ENCODE measurements at regions not wholly inside any gene's neighbourhood (a gene's known extent, or its start where the extent isn't known, plus 50 kb on each side); places are given as distances from the start of the nearest gene placed in this dataset.

GRCh38 chr7:85583131-85583953 lies 396.5 kb upstream of the SEMA3D start:
- TF ChIP-seq CTCF (IDR thresholded peaks at IDR 0.05) (no peak), POLR2A (IDR thresholded peaks at IDR 0.05) (no peak), EP300 (IDR thresholded peaks at IDR 0.05) (no peak)
